ENCODE measurements at regions not wholly inside any gene's neighbourhood (a gene's known extent, or its start where the extent isn't known, plus 50 kb on each side); places are given as distances from the start of the nearest gene placed in this dataset.

- no peak overlapping the region for H3K4me3 ChIP-seq
- intact Hi-C loops (cut with DNase I), result no loop called here
- no peaks in the 10 kb centered on the region for H3K4me1 ChIP-seq
- H3K9ac ChIP-seq (ENCODE audit: low read depth in 2 of 2, low read length in 2 of 2), result no peak overlapping the region
- no peaks in the 10 kb centered on the region for H3K27me3 ChIP-seq
- no peaks in the 10 kb centered on the region for H3K36me3 ChIP-seq
- no peak overlapping the region for H3K27ac ChIP-seq
- no peak for TF ChIP-seq CTCF (IDR thresholded peaks at IDR 0.05)
- no peaks in the 10 kb centered on the region for H3K9me3 ChIP-seq
- DNase-seq, result no peak
Observed at GRCh38 chr16:22734368-22734767, 79.6 kb upstream of the HS3ST2 start.

GRCh38 chr16:22736791-22737190 is 77.2 kb upstream of the HS3ST2 start:
- no peaks in the 10 kb centered on the region for H3K27me3 ChIP-seq
- H3K4me1 ChIP-seq, result no peaks in the 10 kb centered on the region
- H3K36me3 ChIP-seq, result no peaks in the 10 kb centered on the region
- intact Hi-C loops (cut with DNase I), result no loop called here
- TF ChIP-seq CTCF (IDR thresholded peaks at IDR 0.05), result no peak
- no peak overlapping the region for H3K9ac ChIP-seq (ENCODE audit: low read depth in 2 of 2, low read length in 2 of 2)
- no peaks in the 10 kb centered on the region for H3K9me3 ChIP-seq
- no peak for DNase-seq
- H3K4me3 ChIP-seq, result no peak overlapping the region
- no peak overlapping the region for H3K27ac ChIP-seq

- H3K9ac ChIP-seq (ENCODE audit: low read depth in 2 of 2, low read length in 2 of 2), result no peak overlapping the region
- no peaks in the 10 kb centered on the region for H3K27me3 ChIP-seq
- no peak for TF ChIP-seq CTCF (IDR thresholded peaks at IDR 0.05)
- no peak overlapping the region for H3K27ac ChIP-seq
- no peak for DNase-seq
- no peaks in the 10 kb centered on the region for H3K36me3 ChIP-seq
- intact Hi-C loops (cut with DNase I), result no loop called here
- H3K4me3 ChIP-seq, result no peak overlapping the region
- H3K9me3 ChIP-seq, result no peaks in the 10 kb centered on the region
- H3K4me1 ChIP-seq, result no peaks in the 10 kb centered on the region
Observed at GRCh38 chr16:22739077-22739476, 74.9 kb upstream of the HS3ST2 start.

- Histone ChIP-seq H3K4me1 (no peaks in the 10 kb centered on the region), H3K36me3 (no peaks in the 10 kb centered on the region), H3K9ac (ENCODE audit: low read depth in 2 of 2, low read length in 2 of 2) (no peak overlapping the region), H3K27me3 (no peaks in the 10 kb centered on the region), H3K27ac (no peak overlapping the region), H3K4me3 (no peak overlapping the region), H3K9me3 (no peaks in the 10 kb centered on the region)
- intact Hi-C loops (cut with DNase I), result no loop called here
- TF ChIP-seq CTCF (IDR thresholded peaks at IDR 0.05), result no peak
- no peak for DNase-seq
Observed at GRCh38 chr16:22743401-22743800, 70.6 kb upstream of the HS3ST2 start.

- Histone ChIP-seq H3K9me3 (no peaks in the 10 kb centered on the region), H3K9ac (ENCODE audit: low read depth in 2 of 2, low read length in 2 of 2) (no peak overlapping the region), H3K36me3 (no peaks in the 10 kb centered on the region), H3K4me3 (no peak overlapping the region), H3K4me1 (no peaks in the 10 kb centered on the region), H3K27me3 (no peaks in the 10 kb centered on the region), H3K27ac (no peak overlapping the region)
- no peak for DNase-seq
- intact Hi-C loops (cut with DNase I), result no loop called here
- TF ChIP-seq CTCF (IDR thresholded peaks at IDR 0.05), result no peak
Observed at GRCh38 chr16:22751104-22751667, 62.8 kb upstream of the HS3ST2 start.
